ENCODE measurements at regions not wholly inside any gene's neighbourhood (a gene's known extent, or its start where the extent isn't known, plus 50 kb on each side); places are given as distances from the start of the nearest gene placed in this dataset.

GRCh38 chr12:91854725-91855124, 290.9 kb downstream of the BTG1 start:
- FAIRE-seq, result no peak
- DNase-seq (ENCODE audit: low read depth), result no peak

DNA sequence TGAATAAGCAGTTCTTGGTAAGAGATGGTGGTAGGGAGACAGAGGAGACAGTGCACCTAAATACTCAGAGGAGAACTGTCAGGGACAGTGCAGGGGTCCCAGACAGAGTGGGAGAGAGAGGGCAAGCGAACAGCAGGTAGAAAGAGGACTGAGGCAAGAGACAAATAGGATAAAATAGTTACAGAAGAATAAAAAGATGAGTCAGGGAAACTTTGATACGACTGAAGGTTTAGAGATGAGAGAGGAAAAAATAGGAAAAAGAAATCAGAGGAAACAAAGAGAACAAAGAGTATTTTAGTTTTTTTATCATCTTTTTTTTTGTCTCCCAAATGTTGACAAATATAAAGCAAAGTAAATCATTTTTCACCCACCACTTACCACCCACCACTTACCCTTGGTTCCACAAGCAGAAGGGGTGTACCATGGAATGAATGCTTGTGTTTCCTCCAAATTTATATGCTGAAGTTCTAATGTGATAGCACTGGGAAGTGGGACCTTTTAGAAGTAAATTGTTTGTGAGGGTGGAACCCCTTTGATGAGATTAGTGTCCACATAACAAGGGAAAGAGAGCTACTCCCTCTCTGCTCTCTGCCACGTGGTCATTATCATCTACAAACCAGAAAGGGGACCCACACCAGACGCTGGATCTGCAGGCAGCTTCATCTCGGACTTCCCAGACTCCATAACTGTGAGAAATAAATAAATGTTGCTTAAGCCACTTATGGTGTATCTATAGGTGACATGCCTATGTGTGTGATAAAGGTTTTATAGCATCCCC, 292.1 kb downstream of the BTG1 start:
- no peak for FAIRE-seq
- H3K27me3 ChIP-seq (ENCODE audit: control insufficient read depth, insufficient read depth, low read length), result no peaks in the 10 kb centered on the region
- DNase-seq (ENCODE audit: low read depth), result no peak
- no peak overlapping the region for H3K4me3 ChIP-seq (ENCODE audit: low read depth, low read length)
- H3K36me3 ChIP-seq (ENCODE audit: control insufficient read depth, insufficient read depth, low read length), result no peaks in the 10 kb centered on the region
- TF ChIP-seq, protein P1, sequence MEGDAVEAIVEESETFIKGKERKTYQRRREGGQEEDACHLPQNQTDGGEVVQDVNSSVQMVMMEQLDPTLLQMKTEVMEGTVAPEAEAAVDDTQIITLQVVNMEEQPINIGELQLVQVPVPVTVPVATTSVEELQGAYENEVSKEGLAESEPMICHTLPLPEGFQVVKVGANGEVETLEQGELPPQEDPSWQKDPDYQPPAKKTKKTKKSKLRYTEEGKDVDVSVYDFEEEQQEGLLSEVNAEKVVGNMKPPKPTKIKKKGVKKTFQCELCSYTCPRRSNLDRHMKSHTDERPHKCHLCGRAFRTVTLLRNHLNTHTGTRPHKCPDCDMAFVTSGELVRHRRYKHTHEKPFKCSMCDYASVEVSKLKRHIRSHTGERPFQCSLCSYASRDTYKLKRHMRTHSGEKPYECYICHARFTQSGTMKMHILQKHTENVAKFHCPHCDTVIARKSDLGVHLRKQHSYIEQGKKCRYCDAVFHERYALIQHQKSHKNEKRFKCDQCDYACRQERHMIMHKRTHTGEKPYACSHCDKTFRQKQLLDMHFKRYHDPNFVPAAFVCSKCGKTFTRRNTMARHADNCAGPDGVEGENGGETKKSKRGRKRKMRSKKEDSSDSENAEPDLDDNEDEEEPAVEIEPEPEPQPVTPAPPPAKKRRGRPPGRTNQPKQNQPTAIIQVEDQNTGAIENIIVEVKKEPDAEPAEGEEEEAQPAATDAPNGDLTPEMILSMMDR (IDR thresholded peaks at IDR 0.05; ENCODE audit: insufficient read depth, low read length, severe bottlenecking), result no peak

More at GRCh38 chr12:91854725-91855124, 290.9 kb downstream of the BTG1 start:
- H3K4me3 ChIP-seq (ENCODE audit: low read depth, low read length), result no peak overlapping the region
- H3K27me3 ChIP-seq (ENCODE audit: control insufficient read depth, insufficient read depth, low read length), result no peaks in the 10 kb centered on the region
- H3K36me3 ChIP-seq (ENCODE audit: control insufficient read depth, insufficient read depth, low read length), result no peaks in the 10 kb centered on the region
- TF ChIP-seq, protein P1 (IDR thresholded peaks at IDR 0.05; ENCODE audit: insufficient read depth, low read length, severe bottlenecking), result no peak

DNA sequence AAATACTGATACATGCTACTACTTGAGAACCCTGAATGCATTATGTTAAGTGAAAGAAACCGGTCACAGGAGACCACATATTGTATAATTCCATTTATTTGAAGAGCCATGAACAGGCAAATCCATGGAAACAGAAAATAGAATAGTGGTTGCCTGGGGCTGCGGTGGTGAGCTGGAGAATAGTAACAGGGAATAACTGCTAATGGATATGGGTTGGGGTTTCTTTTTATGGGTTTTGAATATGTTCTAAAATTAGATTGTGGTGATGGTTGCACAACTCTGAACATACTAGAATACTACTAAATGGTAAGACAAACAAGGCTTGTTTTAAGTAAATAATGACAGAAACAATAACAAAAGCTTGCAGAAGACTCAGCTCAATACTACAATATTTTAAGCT, 293.0 kb downstream of the BTG1 start:
- TF ChIP-seq, protein P1 (IDR thresholded peaks at IDR 0.05; ENCODE audit: insufficient read depth, low read length, severe bottlenecking), result no peak
- DNase-seq (ENCODE audit: low read depth), result no peak
- no peak for FAIRE-seq
- no peaks in the 10 kb centered on the region for H3K27me3 ChIP-seq (ENCODE audit: control insufficient read depth, insufficient read depth, low read length)
- no peaks in the 10 kb centered on the region for H3K36me3 ChIP-seq (ENCODE audit: control insufficient read depth, insufficient read depth, low read length)
- no peak overlapping the region for H3K4me3 ChIP-seq (ENCODE audit: low read depth, low read length)

DNA sequence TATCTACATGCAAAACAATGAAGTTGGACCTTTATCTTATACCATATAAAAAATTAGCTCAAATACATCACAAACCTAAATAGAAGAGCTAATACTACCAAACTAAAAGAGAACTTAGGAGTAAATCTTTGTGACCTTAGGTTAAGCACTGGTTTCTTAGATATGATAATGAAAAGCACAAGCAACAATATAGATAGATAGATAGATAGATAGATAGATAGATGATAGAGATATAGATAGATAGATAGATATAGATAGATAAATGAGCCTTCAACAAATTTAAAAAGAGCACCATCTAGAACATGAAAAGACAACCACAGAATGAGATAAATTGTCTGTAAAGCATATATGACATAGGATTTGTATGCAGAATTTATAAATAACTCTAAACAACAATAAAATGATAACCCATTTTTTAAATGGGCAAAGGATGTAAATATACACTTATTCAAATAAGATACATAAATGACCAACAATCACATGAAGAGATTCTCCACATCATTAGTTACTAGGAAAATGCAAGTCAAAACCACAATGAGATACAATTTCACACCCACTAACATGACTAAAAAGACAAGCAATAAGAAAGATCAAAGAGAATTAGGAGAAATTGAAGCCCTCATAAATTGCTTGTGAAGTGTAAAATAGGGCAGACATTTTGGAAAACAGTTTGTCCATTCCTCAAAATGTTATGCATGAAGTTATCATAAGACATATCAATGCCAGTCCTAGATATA, 293.7 kb downstream of the BTG1 start:
- Histone ChIP-seq H3K4me3 (ENCODE audit: low read depth, low read length) (no peak overlapping the region), H3K36me3 (ENCODE audit: control insufficient read depth, insufficient read depth, low read length) (no peaks in the 10 kb centered on the region), H3K27me3 (ENCODE audit: control insufficient read depth, insufficient read depth, low read length) (no peaks in the 10 kb centered on the region)
- TF ChIP-seq, protein P1 (IDR thresholded peaks at IDR 0.05; ENCODE audit: insufficient read depth, low read length, severe bottlenecking), result no peak
- no peak for FAIRE-seq
- DNase-seq (ENCODE audit: low read depth), result peak; percentile 10

DNA sequence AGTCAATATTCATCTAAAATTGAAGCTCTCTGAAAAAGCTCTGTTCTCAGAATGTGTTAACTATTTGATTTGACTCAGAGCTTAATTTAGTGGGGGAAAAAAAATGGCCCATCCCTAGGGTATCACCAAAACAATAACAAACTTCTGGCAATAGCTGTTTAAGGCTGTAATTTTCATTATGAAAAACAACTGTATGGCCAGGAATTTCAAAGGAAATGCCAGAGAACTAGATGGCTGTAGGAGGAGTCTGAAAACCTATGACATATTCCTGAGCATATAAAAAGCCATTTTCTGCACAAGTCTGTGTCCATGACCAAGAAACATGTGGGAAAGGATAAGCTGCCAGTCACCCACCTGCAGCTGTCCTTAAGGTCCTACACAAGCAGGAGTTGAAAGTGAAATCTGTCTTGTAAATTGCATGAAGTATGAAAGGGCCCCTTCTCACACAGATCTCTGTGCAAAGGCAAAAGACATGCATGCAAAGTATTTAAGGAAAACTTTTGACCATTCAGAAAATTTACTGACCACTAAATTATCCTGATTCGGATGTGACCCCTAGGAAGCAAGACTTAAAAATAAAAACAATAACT, 299.1 kb downstream of the BTG1 start:
- DNase-seq (ENCODE audit: low read depth) (no peak), FAIRE-seq (no peak)
- no peak overlapping the region for H3K4me3 ChIP-seq (ENCODE audit: low read depth, low read length)
- TF ChIP-seq, protein P1 (IDR thresholded peaks at IDR 0.05; ENCODE audit: insufficient read depth, low read length, severe bottlenecking), result no peak
- no peaks in the 10 kb centered on the region for H3K36me3 ChIP-seq (ENCODE audit: control insufficient read depth, insufficient read depth, low read length)
- H3K27me3 ChIP-seq (ENCODE audit: control insufficient read depth, insufficient read depth, low read length), result no peaks in the 10 kb centered on the region

Data from bronchial epithelial cell (primary cell).